HS-5 (cell line): ENCODE measurements at regions not wholly inside any gene's neighbourhood (a gene's known extent, or its start where the extent isn't known, plus 50 kb on each side); places are given as distances from the start of the nearest gene placed in this dataset.

Source experiments
- DNase-seq: peaks from one replicate; pipeline ENCODE4 v3.0.0-alpha.2; 2012; ENCODE audit warnings: low read depth

GRCh38 chr12:89954259-89954658 is 245.6 kb upstream of the ATP2B1 start:
- no peak for DNase-seq

GRCh38 chr12:89951694-89952060 is 243.0 kb upstream of the ATP2B1 start:
- DNase-seq = no peak

- DNase-seq = no peak
Observed at GRCh38 chr12:89951050-89951693, 242.5 kb upstream of the ATP2B1 start.

- no peak for DNase-seq
Observed at GRCh38 chr12:89950421-89950820, 241.8 kb upstream of the ATP2B1 start.

- DNase-seq = peak; percentile 49
Observed at GRCh38 chr12:89949457-89950195, 241.0 kb upstream of the ATP2B1 start.

GRCh38 chr12:89948271-89949175 is 239.9 kb upstream of the ATP2B1 start:
- no peak for DNase-seq

GRCh38 chr12:89947437-89948270 is 239.0 kb upstream of the ATP2B1 start:
- DNase-seq = peak; percentile 84

- DNase-seq = no peak
Observed at GRCh38 chr12:89946518-89947135, 238.0 kb upstream of the ATP2B1 start.

- DNase-seq = no peak
Observed at GRCh38 chr12:89945123-89945522, 236.5 kb upstream of the ATP2B1 start.

GRCh38 chr12:89943463-89943862 is 234.8 kb upstream of the ATP2B1 start:
- no peak for DNase-seq

- no peak for DNase-seq
Observed at GRCh38 chr12:89941436-89941835, 232.8 kb upstream of the ATP2B1 start.

- no peak for DNase-seq
Observed at GRCh38 chr12:89939522-89940215, 231.0 kb upstream of the ATP2B1 start.

- DNase-seq = no peak
Observed at GRCh38 chr12:89936631-89937030, 228.0 kb upstream of the ATP2B1 start.

GRCh38 chr12:89935850-89936249 is 227.2 kb upstream of the ATP2B1 start:
- DNase-seq = no peak

GRCh38 chr12:89933911-89934310 is 225.3 kb upstream of the ATP2B1 start:
- DNase-seq = no peak

- no peak for DNase-seq
Observed at GRCh38 chr12:89932954-89933353, 224.3 kb upstream of the ATP2B1 start.

- DNase-seq = no peak
Observed at GRCh38 chr12:89928467-89928866, 219.8 kb upstream of the ATP2B1 start.

GRCh38 chr12:89927226-89927698 is 218.6 kb upstream of the ATP2B1 start:
- no peak for DNase-seq

- no peak for DNase-seq
Observed at GRCh38 chr12:89924191-89924590, 215.6 kb upstream of the ATP2B1 start.

GRCh38 chr12:89923091-89923490 is 214.5 kb upstream of the ATP2B1 start:
- no peak for DNase-seq

- DNase-seq = no peak
Observed at GRCh38 chr12:89920866-89921265, 212.2 kb upstream of the ATP2B1 start.
